ENCODE measurements at regions not wholly inside any gene's neighbourhood (a gene's known extent, or its start where the extent isn't known, plus 50 kb on each side); places are given as distances from the start of the nearest gene placed in this dataset.

DNA sequence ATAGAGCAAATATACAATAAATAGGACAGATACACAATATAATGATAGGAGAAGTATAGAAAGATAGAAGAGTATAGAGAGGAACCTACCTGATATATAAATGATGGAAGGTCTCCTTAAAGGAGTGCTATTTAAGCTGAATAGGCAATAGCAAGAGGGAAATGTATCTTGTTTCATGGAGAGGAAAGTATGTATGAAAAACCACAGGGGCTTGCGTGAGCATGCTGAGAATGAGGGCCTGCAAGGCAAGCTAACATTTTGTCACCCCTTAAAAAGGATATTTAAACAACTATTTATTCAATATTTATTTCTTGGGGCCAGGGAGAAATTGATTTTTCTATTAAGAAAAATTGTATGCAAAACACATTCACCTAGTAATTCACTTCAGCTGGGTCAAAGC lies 150.9 kb upstream of the ZRANB2 start:
- H3K4me3 ChIP-seq (ENCODE audit: low read depth, low read length), result no peak overlapping the region
- no peak for DNase-seq (ENCODE audit: low read depth)
- TF ChIP-seq, protein P1, sequence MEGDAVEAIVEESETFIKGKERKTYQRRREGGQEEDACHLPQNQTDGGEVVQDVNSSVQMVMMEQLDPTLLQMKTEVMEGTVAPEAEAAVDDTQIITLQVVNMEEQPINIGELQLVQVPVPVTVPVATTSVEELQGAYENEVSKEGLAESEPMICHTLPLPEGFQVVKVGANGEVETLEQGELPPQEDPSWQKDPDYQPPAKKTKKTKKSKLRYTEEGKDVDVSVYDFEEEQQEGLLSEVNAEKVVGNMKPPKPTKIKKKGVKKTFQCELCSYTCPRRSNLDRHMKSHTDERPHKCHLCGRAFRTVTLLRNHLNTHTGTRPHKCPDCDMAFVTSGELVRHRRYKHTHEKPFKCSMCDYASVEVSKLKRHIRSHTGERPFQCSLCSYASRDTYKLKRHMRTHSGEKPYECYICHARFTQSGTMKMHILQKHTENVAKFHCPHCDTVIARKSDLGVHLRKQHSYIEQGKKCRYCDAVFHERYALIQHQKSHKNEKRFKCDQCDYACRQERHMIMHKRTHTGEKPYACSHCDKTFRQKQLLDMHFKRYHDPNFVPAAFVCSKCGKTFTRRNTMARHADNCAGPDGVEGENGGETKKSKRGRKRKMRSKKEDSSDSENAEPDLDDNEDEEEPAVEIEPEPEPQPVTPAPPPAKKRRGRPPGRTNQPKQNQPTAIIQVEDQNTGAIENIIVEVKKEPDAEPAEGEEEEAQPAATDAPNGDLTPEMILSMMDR (IDR thresholded peaks at IDR 0.05; ENCODE audit: low read depth, low read length, missing control alignments), result no peak
- in situ Hi-C loops (cut with HindIII; ENCODE audit: low sequenced_read_pairs), result no loop called here

DNA sequence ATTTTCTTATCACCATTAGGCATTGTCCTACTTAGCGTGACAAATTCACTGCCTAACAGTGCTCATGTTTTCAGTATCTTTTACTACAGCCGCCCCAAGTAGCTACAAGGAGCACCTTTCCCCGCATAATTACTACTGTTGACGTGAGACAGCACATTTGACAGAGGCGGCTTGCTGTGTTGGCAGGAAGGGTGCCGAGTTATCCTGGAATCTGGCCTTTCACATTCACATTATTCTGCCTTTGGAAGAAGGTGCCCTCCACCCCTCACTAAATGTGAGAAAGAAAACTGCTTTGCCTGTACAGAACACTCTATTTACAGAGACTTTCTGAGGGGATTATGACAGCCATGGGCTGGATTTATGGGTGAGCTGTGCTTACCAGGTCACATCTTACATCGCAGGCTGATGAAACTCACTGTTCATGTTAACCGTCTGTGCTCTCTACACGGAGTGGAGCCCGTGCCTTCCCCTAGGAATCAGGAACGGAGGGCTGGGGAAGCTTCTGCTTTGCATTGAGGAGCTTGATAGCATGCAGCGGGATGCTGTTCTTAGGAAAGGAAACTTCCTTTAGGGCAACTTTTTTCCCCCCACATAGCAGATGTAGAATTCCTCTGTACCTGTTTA lies 148.0 kb upstream of the ZRANB2 start:
- DNase-seq (ENCODE audit: low read depth), result no peak

DNA sequence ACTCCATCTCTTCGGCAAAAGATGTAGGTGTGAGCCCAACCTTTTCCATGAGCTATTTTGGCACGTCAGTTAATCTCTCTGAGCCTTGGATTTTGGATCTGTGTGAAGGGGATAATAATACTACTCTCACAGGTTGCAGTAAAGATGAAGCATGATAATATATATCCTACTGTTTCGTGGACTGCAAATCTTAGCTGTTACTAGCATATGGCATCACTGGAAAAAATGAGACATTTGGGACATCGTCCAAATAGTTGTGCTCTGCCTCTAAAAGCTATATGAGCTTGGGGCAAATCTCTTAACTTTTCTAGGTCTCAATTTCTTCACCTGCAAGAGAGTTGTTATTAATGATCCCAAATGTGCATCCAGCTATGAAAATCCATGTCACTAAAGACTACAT lies 147.4 kb upstream of the ZRANB2 start:
- TF ChIP-seq, protein P1 (IDR thresholded peaks at IDR 0.05; ENCODE audit: low read depth, low read length, missing control alignments), result no peak
- in situ Hi-C loops (cut with HindIII; ENCODE audit: low sequenced_read_pairs), result no loop called here
- H3K4me3 ChIP-seq (ENCODE audit: low read depth, low read length), result no peak overlapping the region
- DNase-seq (ENCODE audit: low read depth), result no peak

More for the DNA sequence above, 148.0 kb upstream of the ZRANB2 start:
- in situ Hi-C loops (cut with HindIII; ENCODE audit: low sequenced_read_pairs), result no loop called here
- TF ChIP-seq, protein P1 (IDR thresholded peaks at IDR 0.05; ENCODE audit: low read depth, low read length, missing control alignments), result no peak
- no peak overlapping the region for H3K4me3 ChIP-seq (ENCODE audit: low read depth, low read length)

DNA sequence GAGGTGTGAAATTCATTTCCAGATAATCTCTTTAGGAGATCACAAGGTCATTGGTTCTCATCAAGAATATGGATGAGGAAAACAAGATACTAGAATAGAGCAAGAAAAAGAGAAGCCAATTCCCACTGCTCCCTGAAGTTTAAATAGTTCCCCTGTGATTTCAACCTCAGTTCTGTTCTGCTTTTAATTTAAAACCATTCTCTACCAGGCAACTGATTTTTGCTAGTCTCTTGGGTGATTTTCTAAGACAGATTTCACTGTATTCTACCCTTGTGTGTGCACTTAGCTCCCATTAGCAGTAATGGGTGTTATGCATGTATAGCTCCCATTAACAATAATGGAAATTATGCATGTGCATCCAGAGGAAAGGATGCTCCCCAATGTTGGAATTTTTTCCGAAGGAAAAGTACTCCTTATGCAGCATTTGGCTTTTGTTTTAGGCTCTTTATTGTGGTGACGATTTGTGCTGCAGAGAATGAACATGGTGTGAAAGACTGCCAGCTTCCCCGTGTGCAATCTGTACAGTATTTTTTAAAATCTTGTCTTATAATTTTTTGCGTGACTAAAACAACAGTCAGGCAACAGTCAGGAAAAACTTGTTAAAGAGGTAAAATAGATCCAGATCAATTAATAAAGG lies 144.0 kb upstream of the ZRANB2 start:
- in situ Hi-C loops (cut with HindIII; ENCODE audit: low sequenced_read_pairs), result no loop called here
- no peak overlapping the region for H3K4me3 ChIP-seq (ENCODE audit: low read depth, low read length)
- TF ChIP-seq, protein P1 (IDR thresholded peaks at IDR 0.05; ENCODE audit: low read depth, low read length, missing control alignments), result no peak
- DNase-seq (ENCODE audit: low read depth), result no peak

DNA sequence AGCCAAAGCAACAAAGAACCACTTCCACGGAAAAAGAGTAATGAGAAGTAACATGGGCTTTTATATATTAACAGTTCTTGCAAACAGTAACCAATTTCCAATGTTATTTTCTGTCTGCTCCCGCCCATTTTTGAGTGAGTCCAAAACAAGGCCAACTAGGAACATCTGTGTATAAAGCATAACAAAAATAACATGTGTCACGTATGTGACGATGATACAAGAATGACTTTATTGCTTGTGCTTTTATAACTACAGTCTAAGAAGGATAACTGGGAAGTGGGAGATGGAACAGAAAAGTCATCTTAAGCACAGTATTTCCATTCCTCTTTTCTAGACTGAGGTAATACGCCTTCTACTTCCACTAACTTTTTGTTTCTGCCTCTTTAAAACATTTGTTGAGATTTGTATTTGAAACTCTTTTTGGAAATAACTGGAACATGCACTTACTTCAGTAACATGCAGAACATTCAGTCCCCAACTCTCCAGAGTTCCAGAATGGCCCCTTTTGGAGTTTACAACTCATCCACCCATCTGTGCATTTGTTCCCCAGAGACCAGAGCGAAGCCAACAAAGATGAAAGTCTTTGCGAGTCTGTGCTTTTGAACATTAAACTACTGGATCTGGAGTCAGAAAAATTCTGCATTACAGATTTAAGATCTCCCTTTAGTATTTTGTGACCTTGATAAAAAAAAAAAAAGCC lies 143.0 kb upstream of the ZRANB2 start:
- H3K4me3 ChIP-seq (ENCODE audit: low read depth, low read length), result no peak overlapping the region
- in situ Hi-C loops (cut with HindIII; ENCODE audit: low sequenced_read_pairs), result no loop called here
- no peak for DNase-seq (ENCODE audit: low read depth)
- TF ChIP-seq, protein P1 (IDR thresholded peaks at IDR 0.05; ENCODE audit: low read depth, low read length, missing control alignments), result no peak

DNA sequence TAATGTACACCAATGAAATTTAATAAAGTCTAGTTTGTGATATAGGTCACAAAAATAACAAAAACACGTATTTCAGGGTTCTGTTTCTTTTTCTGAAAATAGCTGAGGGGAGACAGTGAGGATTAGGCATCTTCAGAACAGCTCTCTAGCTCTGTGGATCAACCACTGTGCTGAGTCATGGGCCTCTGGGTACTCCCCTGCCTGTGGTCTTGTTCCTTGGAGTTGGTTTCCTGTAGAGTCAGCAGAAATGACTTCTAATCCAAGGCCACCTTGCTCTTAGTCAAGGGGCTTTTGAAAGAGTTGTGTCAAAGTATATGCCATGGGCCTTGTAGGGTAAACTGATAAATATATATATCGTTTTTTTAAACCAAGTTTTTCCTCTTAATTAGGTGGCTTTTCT lies 141.8 kb upstream of the ZRANB2 start:
- H3K4me3 ChIP-seq (ENCODE audit: low read depth, low read length), result no peak overlapping the region
- TF ChIP-seq, protein P1 (IDR thresholded peaks at IDR 0.05; ENCODE audit: low read depth, low read length, missing control alignments), result no peak
- in situ Hi-C loops (cut with HindIII; ENCODE audit: low sequenced_read_pairs), result no loop called here
- DNase-seq (ENCODE audit: low read depth), result no peak
